HepG2 (cell line): ENCODE measurements at regions not wholly inside any gene's neighbourhood (a gene's known extent, or its start where the extent isn't known, plus 50 kb on each side); places are given as distances from the start of the nearest gene placed in this dataset.

ENCODE experiments used
- ATAC-seq: fragments of 200-7000 bp; cut with Tn5 transposase; 3 replicates; pipeline ENCODE4 v1.9.1; 2020; ENCODE audit warnings: mild to moderate bottlenecking, moderate library complexity
- BruUV-seq: library from RNA; stranded (reverse); fragments of 400-500 nt; replicated peaks from 2 replicates; lab custom pipeline; 2021; lab: Mats Ljungman, UMichigan
- CTCF ChIA-PET: fragments of 300-600 bp; formaldehyde crosslinking; extraction: SDS; loops from one replicate; lab custom pipeline; 2021; ENCODE audit warnings: low total read pairs, inconsistent platforms, low intra/inter-chr PET ratio; lab: Yijun Ruan, JAX
- POLR2A ChIA-PET: fragments of 350-600 bp; sonication (Branson Sonifier 250); formaldehyde crosslinking; loops from one replicate; lab custom pipeline; 2020; ENCODE audit warnings: antibody characterized with exemption, inconsistent platforms; lab: Yijun Ruan, JAX
- DNase-seq: peaks from one replicate; pipeline ENCODE4 v3.0.0-alpha.2; 2015; ENCODE audit warnings: low spot score
- FAIRE-seq: peaks from 3 replicates; lab custom pipeline; 2011; peaks lifted over from hg19 to GRCh38; lab: Jason Lieb, UNC
- H2AFZ ChIP-seq: one replicate; pipeline ENCODE4 v1.6.1; 2011; ENCODE audit warnings: low read length, inconsistent platforms
- H3K27ac ChIP-seq: fragments of 300-600 bp; 3 replicates; pipeline ENCODE4 v1.8.0; 2011; ENCODE audit warnings: mixed run types, mild to moderate bottlenecking, mixed read lengths, low read length, inconsistent platforms; ENCODE audit not compliant: insufficient read depth; ENCODE audit errors: extremely low read length
- H3K27me3 ChIP-seq, 2 experiments: fragments of 200-600 bp in 1 of 2; 2 replicates in 1 of 2; 3 replicates in 1 of 2; pipeline versions ENCODE4 v1.6.0 to v1.8.0; 2011; ENCODE audit warnings: low read length in 2 of 2, mild to moderate bottlenecking in 2 of 2, moderate library complexity in 2 of 2, inconsistent platforms in 1 of 2; ENCODE audit not compliant: insufficient read depth in 2 of 2, control insufficient read depth in 1 of 2
- H3K36me3 ChIP-seq, 2 experiments: fragments of 200-600 bp in 1 of 2; replicated peaks in 1 of 2; 2 replicates in 1 of 2; 3 replicates in 1 of 2; pipeline versions ENCODE4 v1.5.1 to v1.8.0; 2011; ENCODE audit warnings: low read length in 2 of 2, inconsistent platforms in 1 of 2; ENCODE audit not compliant: insufficient read depth in 2 of 2, control insufficient read depth in 1 of 2
- H3K4me1 ChIP-seq: 2 replicates; pipeline ENCODE4 v1.5.1; 2012; ENCODE audit warnings: low read length, inconsistent platforms; ENCODE audit not compliant: insufficient read depth
- H3K4me2 ChIP-seq: 2 replicates; pipeline ENCODE4 v1.6.0; 2011; ENCODE audit warnings: low read depth, low read length, inconsistent platforms
- H3K4me3 ChIP-seq, 3 experiments: fragments of 200-600 bp in 1 of 3; sonication (generic), shearing (Covaris generic) in 1 of 3; replicated peaks in 1 of 3; 2 replicates each; pipeline ENCODE4 v1.5.1; 2011 to 2016; ENCODE audit warnings: low read length in 3 of 3, inconsistent platforms in 2 of 3, low read depth in 2 of 3, mild to moderate bottlenecking in 2 of 3, control low read depth in 1 of 3, mixed read lengths in 1 of 3; ENCODE audit not compliant: insufficient read depth in 1 of 3
- H3K79me2 ChIP-seq: one replicate; pipeline ENCODE4 v1.6.1; 2011; ENCODE audit warnings: low read length, inconsistent platforms; ENCODE audit not compliant: insufficient read depth
- H3K9ac ChIP-seq: 2 replicates; pipeline ENCODE4 v1.6.0; 2011; ENCODE audit warnings: mild to moderate bottlenecking, low read depth, low read length, inconsistent platforms; ENCODE audit not compliant: insufficient read depth
- H3K9me3 ChIP-seq: 2 replicates; pipeline ENCODE4 v1.5.1; 2012; ENCODE audit warnings: mild to moderate bottlenecking, low read length
- H4K20me1 ChIP-seq: 2 replicates; pipeline ENCODE4 v1.6.0; 2011; ENCODE audit warnings: inconsistent platforms, mild to moderate bottlenecking, low read length, moderate library complexity; ENCODE audit not compliant: insufficient read depth
- KMT2A ChIP-seq: sonication (generic); formaldehyde crosslinking; IDR thresholded peaks from 2 replicates; pipeline ENCODE4 v1.4.0; 2020; ENCODE audit warnings: missing genetic modification reagents
- MATR3 ChIP-seq: sonication (generic); formaldehyde crosslinking; IDR thresholded peaks from 2 replicates; pipeline ENCODE4 v1.4.0; 2020; ENCODE audit warnings: missing genetic modification reagents
- MLLT10 ChIP-seq: sonication (generic); formaldehyde crosslinking; IDR thresholded peaks from 2 replicates; pipeline ENCODE4 v1.4.0; 2020; ENCODE audit warnings: missing genetic modification reagents
- NKX3-1 ChIP-seq: sonication (generic); formaldehyde crosslinking; IDR thresholded peaks from 2 replicates; pipeline ENCODE4 v1.5.0; 2020; ENCODE audit warnings: missing genetic modification reagents
- REXO4 ChIP-seq: sonication (generic); formaldehyde crosslinking; IDR thresholded peaks from 2 replicates; pipeline ENCODE4 v1.8.0; 2022; ENCODE audit warnings: missing genetic modification reagents, mild to moderate bottlenecking, borderline replicate concordance
- whole genome bisulfite sequencing: methylation state at CpG from one replicate; pipeline ENCODE4 v1.1.6; 2017; ENCODE audit warnings: low lambda C conversion rate; 5-methylcytosine and 5-hydroxymethylcytosine counted together
- in situ Hi-C: cut with HindIII; loops from 2 replicates; pipeline ENCODE4 v1.10.0; 2017; ENCODE audit warnings: low pct_unique_long_range_greater_than_20kb; ENCODE audit not compliant: extremely low pct_ligation_motif_present
- intact Hi-C: fragments of 100-400 bp; cut with micrococcal nuclease; formaldehyde crosslinking; loops from one replicate; pipeline ENCODE4 v1.10.0; 2022; ENCODE audit not compliant: unreplicated experiment
- TF ChIP-seq, protein P1 (sequence below): sonication (generic); formaldehyde crosslinking; IDR thresholded peaks from 2 replicates; pipeline ENCODE4 v1.4.0; 2020; ENCODE audit warnings: mild to moderate bottlenecking, missing genetic modification reagents
- TF ChIP-seq, protein P2 (sequence below): sonication (generic); formaldehyde crosslinking; IDR thresholded peaks from 2 replicates; pipeline ENCODE4 v1.4.0; 2020; ENCODE audit warnings: missing genetic modification reagents
- TF ChIP-seq, protein P3 (sequence below): sonication (generic); formaldehyde crosslinking; IDR thresholded peaks from 2 replicates; pipeline ENCODE4 v1.5.1; 2020; ENCODE audit warnings: missing genetic modification reagents, mild to moderate bottlenecking, borderline replicate concordance

DNA sequence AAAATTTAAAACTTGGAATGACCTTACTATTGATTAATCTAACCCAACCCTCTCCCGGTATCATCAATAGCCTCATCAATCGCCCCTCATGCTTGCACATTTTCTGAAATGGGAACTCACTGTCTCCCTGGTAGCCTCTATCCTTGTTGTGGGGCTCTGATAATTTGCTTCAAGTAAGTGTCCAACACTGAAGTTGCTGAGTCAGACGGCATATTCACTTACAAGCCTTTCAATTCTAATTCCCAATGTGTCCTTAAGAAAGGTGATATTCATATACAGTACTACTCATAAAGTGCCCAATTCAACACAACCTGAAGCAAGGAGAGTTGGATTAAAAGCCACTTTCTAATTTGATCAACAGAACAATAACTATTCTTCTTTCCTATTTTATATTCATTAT lies 1146.1 kb upstream of the TMEM132C start:
- POLR2A ChIA-PET: no interaction called here
- H3K4me3 ChIP-seq: no peak overlapping the region
- H4K20me1 ChIP-seq: no peaks in the 10 kb centered on the region
- BruUV-seq: no TSS peak
- no peaks in the 10 kb centered on the region for H3K4me1 ChIP-seq
- H3K79me2 ChIP-seq: no peaks in the 10 kb centered on the region
- H3K9ac ChIP-seq: no peak overlapping the region
- FAIRE-seq (no peak), ATAC-seq (no peak), DNase-seq (no peak)
- no peaks in the 10 kb centered on the region; the same call in 1 of the 2 replicates for H3K9me3 ChIP-seq
- in situ Hi-C loops (loop anchor here (25.0 kb wide), 2 partner anchors 266 to 566 kb away; no protein-coding TSS in a partner anchor), intact Hi-C loops (no loop called here)
- CTCF ChIA-PET: no interaction called here
- H2AFZ ChIP-seq: no peak overlapping the region
- H3K4me2 ChIP-seq: no peak overlapping the region
- no peak for TF ChIP-seq NKX3-1 (CRISPR knock-in tag)
- TF ChIP-seq KMT2A (CRISPR knock-in tag): no peak
- no peak for TF ChIP-seq MLLT10 (CRISPR knock-in tag)
- TF ChIP-seq, protein P1, sequence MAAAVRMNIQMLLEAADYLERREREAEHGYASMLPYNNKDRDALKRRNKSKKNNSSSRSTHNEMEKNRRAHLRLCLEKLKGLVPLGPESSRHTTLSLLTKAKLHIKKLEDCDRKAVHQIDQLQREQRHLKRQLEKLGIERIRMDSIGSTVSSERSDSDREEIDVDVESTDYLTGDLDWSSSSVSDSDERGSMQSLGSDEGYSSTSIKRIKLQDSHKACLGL (CRISPR knock-in tag): no peak
- TF ChIP-seq MATR3 (CRISPR knock-in tag): no peak
- TF ChIP-seq REXO4 (CRISPR knock-in tag): no peak
- TF ChIP-seq, protein P2, sequence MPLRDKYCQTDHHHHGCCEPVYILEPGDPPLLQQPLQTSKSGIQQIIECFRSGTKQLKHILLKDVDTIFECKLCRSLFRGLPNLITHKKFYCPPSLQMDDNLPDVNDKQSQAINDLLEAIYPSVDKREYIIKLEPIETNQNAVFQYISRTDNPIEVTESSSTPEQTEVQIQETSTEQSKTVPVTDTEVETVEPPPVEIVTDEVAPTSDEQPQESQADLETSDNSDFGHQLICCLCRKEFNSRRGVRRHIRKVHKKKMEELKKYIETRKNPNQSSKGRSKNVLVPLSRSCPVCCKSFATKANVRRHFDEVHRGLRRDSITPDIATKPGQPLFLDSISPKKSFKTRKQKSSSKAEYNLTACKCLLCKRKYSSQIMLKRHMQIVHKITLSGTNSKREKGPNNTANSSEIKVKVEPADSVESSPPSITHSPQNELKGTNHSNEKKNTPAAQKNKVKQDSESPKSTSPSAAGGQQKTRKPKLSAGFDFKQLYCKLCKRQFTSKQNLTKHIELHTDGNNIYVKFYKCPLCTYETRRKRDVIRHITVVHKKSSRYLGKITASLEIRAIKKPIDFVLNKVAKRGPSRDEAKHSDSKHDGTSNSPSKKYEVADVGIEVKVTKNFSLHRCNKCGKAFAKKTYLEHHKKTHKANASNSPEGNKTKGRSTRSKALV (CRISPR knock-in tag): no peak
- TF ChIP-seq, protein P3, sequence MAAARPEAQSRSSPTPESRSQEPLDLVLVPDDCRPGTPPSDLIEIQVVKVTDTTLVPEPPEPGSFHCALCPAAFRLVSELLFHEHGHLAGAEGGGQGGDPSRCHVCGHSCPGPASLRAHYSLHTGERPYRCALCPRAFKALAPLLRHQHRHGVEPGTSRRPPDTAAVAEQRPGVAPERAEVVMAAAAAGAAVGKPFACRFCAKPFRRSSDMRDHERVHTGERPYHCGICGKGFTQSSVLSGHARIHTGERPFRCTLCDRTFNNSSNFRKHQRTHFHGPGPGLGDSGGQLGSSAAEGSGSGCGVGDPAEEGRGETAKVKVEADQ (CRISPR knock-in tag): no peak
- no peak overlapping the region for H3K27ac ChIP-seq
- no peaks in the 10 kb centered on the region for H3K36me3 ChIP-seq
- WGBS: 13% methylated on average over 3 of the region's 3 CpGs
- no peaks in the 10 kb centered on the region for H3K27me3 ChIP-seq
